Brain microvascular endothelial cell (primary cell): ENCODE measurements at regions not wholly inside any gene's neighbourhood (a gene's known extent, or its start where the extent isn't known, plus 50 kb on each side); places are given as distances from the start of the nearest gene placed in this dataset.

ENCODE experiments used
- DNase-seq: peaks from one replicate; pipeline ENCODE4 v3.0.0-alpha.2; 2020
- H3K27ac ChIP-seq: fragments of 250-450 bp; sonication (Bioruptor Pico); 2 replicates; pipeline ENCODE4 v1.5.1; 2020; ENCODE audit warnings: mild to moderate bottlenecking, moderate library complexity
- H3K27me3 ChIP-seq: fragments of 250-450 bp; sonication (Bioruptor Pico); replicated peaks from 2 replicates; pipeline ENCODE4 v1.5.1; 2020; ENCODE audit warnings: mild to moderate bottlenecking
- H3K36me3 ChIP-seq: fragments of 250-450 bp; sonication (Bioruptor Pico); replicated peaks from 2 replicates; pipeline ENCODE4 v1.5.1; 2020; ENCODE audit warnings: mild to moderate bottlenecking
- H3K4me3 ChIP-seq: 2 replicates; pipeline ENCODE4 v1.5.1; 2011; ENCODE audit warnings: low read depth, mild to moderate bottlenecking, control low read depth, low read length, moderate library complexity
- CTCF ChIP-seq: IDR thresholded peaks from 2 replicates; pipeline ENCODE4 v1.5.1; 2011; ENCODE audit warnings: low read depth, mild to moderate bottlenecking, moderate library complexity, low read length, control low read depth, inconsistent platforms; ENCODE audit errors: missing control alignments
- in situ Hi-C: cut with HindIII; loops from 2 replicates; pipeline ENCODE4 v1.10.0; 2017; ENCODE audit warnings: low sequenced_read_pairs, low pct_ligation_motif_present

DNA sequence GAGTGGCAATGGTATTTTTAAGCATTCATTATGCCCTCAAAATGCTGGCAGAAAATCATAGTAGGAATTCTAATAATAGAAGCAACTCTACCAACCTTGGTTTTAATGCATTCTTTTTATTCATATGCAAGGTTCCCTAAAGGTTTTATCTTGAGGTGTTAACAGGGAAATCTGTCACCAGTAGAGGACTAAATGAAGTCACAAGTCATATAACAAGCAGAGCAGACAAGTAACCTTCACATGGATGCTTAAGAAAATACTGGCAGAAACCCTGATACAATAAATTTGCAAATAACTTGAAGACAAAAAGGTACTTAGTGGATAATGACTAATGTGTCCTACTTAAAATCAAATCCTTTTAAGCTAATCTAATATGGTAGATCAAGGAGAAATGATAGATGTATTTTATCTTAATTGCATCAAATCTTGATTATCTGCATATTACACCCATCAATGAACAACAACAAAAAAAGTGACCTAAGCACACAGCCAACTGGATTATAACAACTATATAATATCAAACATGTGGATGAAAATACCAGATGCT, 73.3 kb downstream of the RFC3 start:
- in situ Hi-C loops, result no loop called here
- Histone ChIP-seq H3K27ac (no peak overlapping the region), H3K27me3 (no peaks in the 10 kb centered on the region), H3K4me3 (no peak overlapping the region), H3K36me3 (no peaks in the 10 kb centered on the region)
- no peak for TF ChIP-seq CTCF
- DNase-seq, result no peak

DNA sequence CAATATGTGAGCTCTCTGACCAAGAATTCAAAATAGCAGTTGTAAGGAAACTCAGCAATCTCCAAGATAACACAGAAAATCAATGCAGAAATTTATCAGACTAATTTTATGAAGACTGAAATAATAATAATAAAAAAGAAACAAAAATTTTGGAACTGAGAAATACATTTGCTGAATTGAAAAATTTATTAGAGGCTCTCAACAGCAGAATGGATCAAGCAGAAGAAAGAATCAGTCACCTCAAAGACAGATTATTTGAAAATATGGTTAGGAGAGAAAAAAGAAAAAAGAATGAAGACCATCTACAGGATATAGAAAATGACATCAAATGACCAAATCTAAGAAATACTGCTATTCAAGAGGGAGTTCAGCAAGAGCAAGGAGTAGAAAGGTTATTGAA, 75.6 kb downstream of the RFC3 start:
- Histone ChIP-seq H3K27me3 (no peaks in the 10 kb centered on the region), H3K36me3 (no peaks in the 10 kb centered on the region), H3K27ac (no peak overlapping the region), H3K4me3 (no peak overlapping the region)
- DNase-seq, result no peak
- in situ Hi-C loops, result no loop called here
- TF ChIP-seq CTCF, result no peak

GRCh38 chr13:33904431-33904830, 86.5 kb downstream of the RFC3 start:
- in situ Hi-C loops, result no loop called here
- no peaks in the 10 kb centered on the region for H3K27me3 ChIP-seq
- H3K4me3 ChIP-seq, result no peak overlapping the region
- no peak overlapping the region for H3K27ac ChIP-seq
- TF ChIP-seq CTCF, result no peak
- no peaks in the 10 kb centered on the region for H3K36me3 ChIP-seq
- no peak for DNase-seq

DNA sequence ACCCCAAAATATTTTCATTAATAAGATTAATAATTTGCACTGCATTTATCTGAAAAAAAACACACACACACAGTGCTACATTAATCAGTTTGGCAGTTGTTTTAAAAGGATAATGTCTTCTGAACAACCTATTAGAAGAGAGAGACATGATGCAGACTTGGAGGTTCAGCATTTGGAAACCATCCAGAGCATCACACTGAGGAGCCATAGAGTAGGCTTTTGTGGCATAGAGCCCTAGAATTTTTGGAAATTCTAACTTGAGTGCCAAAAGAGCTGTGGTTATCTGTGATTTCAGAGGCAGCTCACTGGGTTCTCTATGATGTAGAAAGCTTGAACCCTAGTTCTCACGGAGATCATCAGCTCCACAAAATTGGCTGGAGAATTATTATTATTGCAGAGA, 90.2 kb downstream of the RFC3 start:
- Histone ChIP-seq H3K4me3 (no peak overlapping the region), H3K27me3 (no peaks in the 10 kb centered on the region), H3K36me3 (no peaks in the 10 kb centered on the region), H3K27ac (no peak overlapping the region)
- DNase-seq, result no peak
- in situ Hi-C loops, result no loop called here
- TF ChIP-seq CTCF, result no peak

DNA sequence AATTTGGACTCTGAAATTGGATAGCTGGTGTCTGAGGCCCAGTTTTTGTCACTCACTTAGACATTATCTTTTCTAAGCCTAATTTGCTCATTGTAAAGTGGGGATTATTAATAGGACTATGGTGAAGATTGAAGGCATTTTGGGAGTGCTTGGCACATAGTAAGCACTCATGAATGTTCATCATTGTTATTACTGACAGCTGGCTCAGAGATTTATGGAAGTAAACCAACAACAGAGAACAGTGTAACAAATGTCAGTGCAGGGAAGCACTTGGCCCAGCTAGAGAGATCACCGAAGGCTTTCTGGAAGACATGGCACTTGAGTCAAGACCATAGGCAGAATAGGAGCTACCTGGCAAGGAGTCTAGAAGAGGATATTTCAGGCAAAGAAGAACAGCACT, 92.3 kb downstream of the RFC3 start:
- H3K36me3 ChIP-seq, result no peaks in the 10 kb centered on the region
- H3K4me3 ChIP-seq, result no peak overlapping the region
- no peak overlapping the region for H3K27ac ChIP-seq
- in situ Hi-C loops, result no loop called here
- no peak for TF ChIP-seq CTCF
- DNase-seq, result no peak
- no peaks in the 10 kb centered on the region for H3K27me3 ChIP-seq

- no peak for DNase-seq
- no peak overlapping the region for H3K27ac ChIP-seq
- no peaks in the 10 kb centered on the region for H3K27me3 ChIP-seq
- no peaks in the 10 kb centered on the region for H3K36me3 ChIP-seq
- no peak overlapping the region for H3K4me3 ChIP-seq
- in situ Hi-C loops, result no loop called here
- no peak for TF ChIP-seq CTCF
These were observed 93.6 kb downstream of the RFC3 start for GRCh38 chr13:33911521-33911920.
